SK-N-MC (cell line): ENCODE measurements at regions not wholly inside any gene's neighbourhood (a gene's known extent, or its start where the extent isn't known, plus 50 kb on each side); places are given as distances from the start of the nearest gene placed in this dataset.

Experiments used
- DNase-seq: peaks from one replicate; pipeline ENCODE4 v3.0.0-alpha.2; 2011; ENCODE audit warnings: low read depth, low spot score
- H3K27ac ChIP-seq: fragments of 200-600 bp; sonication (generic); 2 replicates; pipeline ENCODE4 v1.5.1; 2016; ENCODE audit warnings: mixed run types
- H3K36me3 ChIP-seq: fragments of 200-600 bp; sonication (generic); 2 replicates; pipeline ENCODE4 v1.6.1; 2017; ENCODE audit warnings: antibody characterized with exemption, low read length, mixed read lengths; ENCODE audit not compliant: insufficient read depth
- H3K4me3 ChIP-seq: fragments of 200-600 bp; sonication (generic); 2 replicates; pipeline ENCODE4 v1.5.1; 2016
- H3K9ac ChIP-seq: fragments of 200-600 bp; sonication (generic); 2 replicates; pipeline ENCODE4 v1.8.0; 2017; ENCODE audit warnings: mixed run types, mixed read lengths; ENCODE audit not compliant: insufficient read length
- H3K9me3 ChIP-seq: fragments of 200-600 bp; sonication (generic); 2 replicates; pipeline ENCODE4 v1.6.1; 2017; ENCODE audit warnings: low read depth, mild to moderate bottlenecking, antibody characterized with exemption, low read length, moderate library complexity, mixed read lengths
- EZH2 ChIP-seq: fragments of 200-600 bp; sonication (generic); IDR thresholded peaks from one replicate; pipeline ENCODE4 v1.6.1; 2017; ENCODE audit warnings: antibody characterized with exemption
- FOXP2 ChIP-seq: optimal IDR thresholded peaks from 2 replicates; pipeline ENCODE3; 2011; ENCODE audit warnings: mild to moderate bottlenecking, moderate library complexity; ENCODE audit not compliant: insufficient read depth; ENCODE audit errors: extremely low read length, control extremely low read depth
- POLR2AphosphoS5 ChIP-seq: IDR thresholded peaks from 2 replicates; pipeline ENCODE4 v1.6.1; 2012; ENCODE audit warnings: mild to moderate bottlenecking, low read depth, low read length, borderline replicate concordance

DNA sequence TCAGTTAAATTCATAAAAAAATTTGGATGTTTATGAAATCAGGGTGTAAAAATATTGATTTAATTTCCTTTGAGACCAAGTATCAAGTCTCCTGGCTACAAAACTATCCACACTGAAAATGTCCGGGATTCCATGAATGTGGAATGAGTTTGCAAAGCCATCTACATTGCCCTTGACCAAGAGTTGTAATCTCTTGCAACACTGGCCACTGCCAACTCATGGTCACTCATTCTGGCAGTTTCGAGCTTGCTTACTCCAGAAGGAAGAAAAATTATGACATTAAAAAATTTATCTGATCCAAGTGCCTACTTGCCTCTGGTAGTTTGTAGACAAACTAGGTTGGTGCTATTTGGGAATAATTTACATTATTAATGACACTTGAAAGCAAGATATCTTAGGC lies 84.2 kb downstream of the NPY start:
- DNase-seq, result no peak
- H3K27ac ChIP-seq, result no peak overlapping the region
- no peaks in the 10 kb centered on the region for H3K9me3 ChIP-seq
- TF ChIP-seq POLR2AphosphoS5 (no peak), EZH2 (no peak), FOXP2 (no peak)
- no peak overlapping the region for H3K4me3 ChIP-seq
- H3K36me3 ChIP-seq, result no peaks in the 10 kb centered on the region
- H3K9ac ChIP-seq, result no peak overlapping the region

DNA sequence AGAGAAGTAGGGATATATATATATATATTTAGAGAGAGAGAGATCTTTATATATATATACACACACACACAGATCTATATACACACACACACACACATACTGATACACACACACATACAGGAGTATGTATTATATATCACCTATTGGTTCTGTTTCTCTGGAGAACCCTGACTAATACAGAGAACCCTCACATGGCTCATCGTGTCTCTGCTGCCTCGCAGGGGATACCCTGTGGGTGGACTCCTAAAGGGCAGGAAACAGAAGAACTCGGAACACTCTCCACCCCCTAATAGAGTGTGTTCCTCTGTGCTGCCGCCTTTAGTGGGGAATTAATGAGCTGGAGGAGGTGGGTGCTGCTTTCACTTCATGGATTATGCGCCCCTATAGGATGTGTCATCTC lies 86.6 kb downstream of the NPY start:
- H3K36me3 ChIP-seq, result no peaks in the 10 kb centered on the region
- TF ChIP-seq POLR2AphosphoS5, result no peak
- no peak for TF ChIP-seq FOXP2
- no peak overlapping the region for H3K4me3 ChIP-seq
- no peak overlapping the region for H3K27ac ChIP-seq
- DNase-seq, result no peak
- no peaks in the 10 kb centered on the region for H3K9me3 ChIP-seq
- no peak overlapping the region for H3K9ac ChIP-seq

GRCh38 chr7:24372961-24373955 lies 89.3 kb downstream of the NPY start:
- no peak for TF ChIP-seq EZH2
- TF ChIP-seq FOXP2, result no peak
- TF ChIP-seq POLR2AphosphoS5, result no peak
- DNase-seq, result no peak
- Histone ChIP-seq H3K4me3 (no peak overlapping the region), H3K27ac (no peak overlapping the region), H3K36me3 (no peaks in the 10 kb centered on the region), H3K9ac (no peak overlapping the region), H3K9me3 (no peaks in the 10 kb centered on the region)

DNA sequence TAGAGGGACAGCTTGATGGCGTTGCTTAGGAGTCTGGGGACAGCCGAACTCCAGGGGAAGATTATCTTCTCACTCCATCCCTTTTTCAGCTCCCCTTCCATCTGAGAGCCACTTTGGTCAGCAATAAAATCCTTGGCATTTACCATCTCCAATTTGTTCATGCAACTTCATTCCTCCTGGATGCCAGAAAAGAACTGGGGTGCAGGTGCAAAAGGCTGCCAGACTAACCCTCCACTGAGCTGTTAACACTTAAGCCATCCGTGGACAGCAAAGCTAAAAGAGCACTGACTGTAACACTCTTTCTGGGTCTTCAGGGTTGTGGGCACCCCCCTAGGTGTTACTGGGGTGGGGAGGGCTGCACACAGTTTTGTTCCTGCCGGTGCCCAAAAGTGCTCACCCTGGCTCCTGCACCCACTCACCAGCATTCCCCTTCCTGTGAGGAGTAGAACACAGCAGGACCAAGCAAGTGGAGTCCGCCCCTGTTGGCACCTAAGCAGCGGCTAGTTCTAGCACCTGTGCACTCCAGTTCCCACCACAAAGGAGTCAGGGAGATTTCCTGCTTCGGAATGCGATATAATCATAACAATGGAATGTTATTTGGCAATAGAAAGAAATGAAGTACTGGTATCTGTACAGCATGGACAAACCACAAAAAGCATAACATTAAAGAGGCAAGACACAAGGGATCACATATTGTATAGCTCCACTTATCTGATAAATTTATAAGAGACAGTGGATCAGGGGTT lies 95.1 kb downstream of the NPY start:
- Histone ChIP-seq H3K36me3 (no peaks in the 10 kb centered on the region), H3K9ac (no peak overlapping the region), H3K27ac (no peak overlapping the region), H3K4me3 (no peak overlapping the region), H3K9me3 (no peaks in the 10 kb centered on the region)
- DNase-seq, result no peak
- TF ChIP-seq EZH2, result no peak
- TF ChIP-seq FOXP2, result no peak
- TF ChIP-seq POLR2AphosphoS5, result no peak

- TF ChIP-seq EZH2 (no peak), FOXP2 (no peak), POLR2AphosphoS5 (no peak)
- Histone ChIP-seq H3K36me3 (no peaks in the 10 kb centered on the region), H3K27ac (no peak overlapping the region), H3K9ac (no peak overlapping the region), H3K9me3 (no peaks in the 10 kb centered on the region), H3K4me3 (no peak overlapping the region)
- peak; percentile 22 for DNase-seq
Observed at GRCh38 chr7:24381894-24382505, 98.0 kb downstream of the NPY start.

DNA sequence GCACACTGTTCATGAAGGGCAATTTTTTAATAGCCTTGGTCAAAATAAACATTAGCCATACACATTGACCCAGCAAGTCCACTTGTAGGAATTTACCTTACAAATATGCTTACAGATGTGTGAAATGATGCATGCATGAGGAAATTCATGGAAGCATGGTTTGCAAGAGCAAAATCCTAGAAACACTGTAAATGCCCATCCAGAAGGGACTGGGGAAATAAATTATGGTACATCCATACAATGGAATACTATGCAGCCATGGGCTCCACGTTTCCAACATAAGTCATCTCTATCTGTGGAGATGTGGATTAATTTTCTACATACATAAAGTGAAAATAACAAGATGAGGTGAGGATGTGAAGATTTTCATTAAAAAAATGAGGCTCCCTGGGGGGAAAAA lies 99.1 kb downstream of the NPY start:
- no peak overlapping the region for H3K27ac ChIP-seq
- no peak overlapping the region for H3K4me3 ChIP-seq
- no peak for DNase-seq
- no peaks in the 10 kb centered on the region for H3K9me3 ChIP-seq
- no peak for TF ChIP-seq FOXP2
- no peak for TF ChIP-seq EZH2
- TF ChIP-seq POLR2AphosphoS5, result no peak
- H3K9ac ChIP-seq, result no peak overlapping the region
- H3K36me3 ChIP-seq, result no peaks in the 10 kb centered on the region

DNA sequence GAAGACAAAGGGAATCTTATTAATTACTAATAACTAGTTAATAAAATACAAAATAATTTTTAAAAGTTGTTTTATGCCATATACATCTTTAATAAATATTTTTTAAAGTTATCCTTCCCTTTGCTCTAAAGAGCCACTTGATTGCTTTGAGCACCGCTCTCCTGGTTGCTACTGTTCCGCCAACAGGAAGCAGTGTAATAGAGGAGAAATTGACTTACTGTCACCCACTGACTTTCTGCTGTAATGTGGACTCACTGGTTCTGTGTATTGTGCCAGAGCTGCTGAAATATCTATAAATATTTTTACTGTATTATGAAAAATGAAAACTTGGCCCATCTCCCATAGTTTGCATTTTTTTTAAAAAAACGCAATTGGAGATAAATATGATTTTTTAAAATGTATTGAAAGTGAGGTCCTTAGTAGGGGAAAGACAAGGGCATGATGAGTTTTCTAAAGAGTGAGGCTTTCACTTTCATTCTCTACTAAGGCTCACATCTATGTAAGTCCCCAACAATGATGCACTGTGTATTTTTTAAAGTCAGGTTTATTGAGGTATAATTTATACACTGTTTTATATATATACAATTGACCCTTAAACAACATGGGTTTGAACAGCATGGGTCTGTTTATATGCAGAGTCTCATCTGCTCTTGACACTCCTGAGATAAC lies 100.5 kb downstream of the NPY start:
- Histone ChIP-seq H3K27ac (no peak overlapping the region), H3K9ac (no peak overlapping the region), H3K9me3 (no peaks in the 10 kb centered on the region), H3K36me3 (no peaks in the 10 kb centered on the region), H3K4me3 (no peak overlapping the region)
- TF ChIP-seq POLR2AphosphoS5 (no peak), FOXP2 (no peak), EZH2 (no peak)
- DNase-seq, result no peak

- Histone ChIP-seq H3K9me3 (no peaks in the 10 kb centered on the region), H3K27ac (no peak overlapping the region), H3K9ac (no peak overlapping the region), H3K4me3 (no peak overlapping the region), H3K36me3 (no peaks in the 10 kb centered on the region)
- no peak for DNase-seq
- TF ChIP-seq POLR2AphosphoS5 (no peak), EZH2 (no peak), FOXP2 (no peak)
Observed at GRCh38 chr7:24388212-24388611, 104.2 kb downstream of the NPY start.
